ENCODE measurements at regions not wholly inside any gene's neighbourhood (a gene's known extent, or its start where the extent isn't known, plus 50 kb on each side); places are given as distances from the start of the nearest gene placed in this dataset.
"Not testable (repeated sequence)": the region's sequence is repeated elsewhere in the genome, so short reads cannot be mapped to it uniquely, and the experiment has no call there.

GRCh38 chr14:38696925-38697324 lies 406.1 kb downstream of the SEC23A start:
- DNase-seq = no peak

DNA sequence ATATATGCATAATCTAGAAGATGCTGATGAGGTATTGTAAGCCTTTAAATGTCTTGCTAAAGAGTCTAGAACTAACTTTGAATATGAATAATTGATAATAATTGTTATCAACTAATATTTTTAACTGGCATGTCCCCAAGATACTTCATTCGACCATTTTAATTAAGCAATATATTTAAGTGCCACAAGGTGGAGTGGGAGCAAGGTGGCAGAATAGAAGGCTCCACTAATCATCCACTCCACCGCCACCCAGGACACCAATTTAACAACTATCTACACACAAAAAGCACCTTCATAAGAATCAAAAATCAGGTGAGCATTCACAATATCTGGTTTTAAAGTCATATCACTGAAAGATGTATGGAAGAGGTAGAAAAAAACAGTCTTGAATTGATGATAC lies 409.6 kb downstream of the SEC23A start:
- no peak for DNase-seq

- DNase-seq = no peak
Observed at GRCh38 chr14:38669027-38669426, 413.1 kb upstream of the CLEC14A start.

DNA sequence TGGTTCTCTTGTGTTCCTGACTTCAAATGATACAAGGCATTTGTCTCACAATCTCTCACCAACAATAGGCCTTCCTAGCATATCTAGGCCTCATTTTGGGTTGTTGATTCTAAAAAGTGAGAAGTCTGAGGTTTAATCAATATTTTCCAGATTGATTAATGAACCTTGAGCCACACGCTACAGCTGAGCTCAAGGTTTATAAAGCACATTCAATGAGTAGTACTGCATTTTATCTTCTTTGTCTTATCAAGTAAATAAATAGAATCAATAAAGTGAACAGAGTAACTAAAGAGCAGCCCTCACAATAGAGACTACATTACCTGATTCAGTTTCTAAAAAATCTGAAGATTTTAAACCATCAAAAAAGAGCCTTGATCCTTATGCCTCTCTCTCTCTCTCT lies 407.5 kb upstream of the CLEC14A start:
- DNase-seq = no peak

DNA sequence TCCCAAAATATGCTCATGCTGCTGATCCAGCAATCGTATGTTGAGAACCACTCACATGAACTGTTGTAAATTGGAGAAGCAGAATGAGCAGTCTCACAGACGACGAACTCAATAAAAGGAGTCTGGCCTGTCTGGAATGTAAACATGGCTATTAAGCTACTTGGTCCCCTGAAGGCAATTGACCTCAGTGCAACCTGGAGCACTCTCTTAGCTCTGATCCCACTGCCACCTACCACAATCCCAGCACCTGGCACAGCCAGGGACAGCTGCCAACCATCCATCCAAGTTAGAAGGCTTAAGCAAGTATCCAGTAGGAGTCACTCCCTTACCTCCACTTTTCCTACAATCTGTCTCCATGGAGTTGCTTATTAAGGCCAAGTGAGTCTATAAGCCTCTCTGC lies 406.9 kb upstream of the CLEC14A start:
- no peak for DNase-seq

GRCh38 chr14:38646391-38646790 lies 390.5 kb upstream of the CLEC14A start:
- DNase-seq = peak; percentile 6

DNA sequence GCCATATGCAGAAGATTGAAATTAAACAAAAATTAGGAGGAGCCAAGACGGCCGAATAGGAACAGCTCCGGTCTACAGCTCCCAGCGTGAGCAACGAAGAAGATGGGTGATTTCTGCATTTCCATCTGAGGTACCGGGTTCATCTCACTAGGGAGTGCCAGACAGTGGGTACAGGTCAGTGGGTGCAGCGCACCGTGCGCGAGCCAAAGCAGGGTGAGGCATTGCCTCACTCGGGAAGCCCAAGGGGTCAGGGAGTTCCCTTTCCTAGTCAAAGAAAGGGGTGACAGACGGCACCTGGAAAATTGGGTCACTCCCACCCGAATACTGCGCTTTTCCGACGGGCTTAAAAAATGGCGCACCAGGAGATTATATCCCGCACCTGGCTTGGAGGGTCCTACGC lies 379.0 kb upstream of the CLEC14A start:
- DNase-seq = not testable (repeated sequence)

DNA sequence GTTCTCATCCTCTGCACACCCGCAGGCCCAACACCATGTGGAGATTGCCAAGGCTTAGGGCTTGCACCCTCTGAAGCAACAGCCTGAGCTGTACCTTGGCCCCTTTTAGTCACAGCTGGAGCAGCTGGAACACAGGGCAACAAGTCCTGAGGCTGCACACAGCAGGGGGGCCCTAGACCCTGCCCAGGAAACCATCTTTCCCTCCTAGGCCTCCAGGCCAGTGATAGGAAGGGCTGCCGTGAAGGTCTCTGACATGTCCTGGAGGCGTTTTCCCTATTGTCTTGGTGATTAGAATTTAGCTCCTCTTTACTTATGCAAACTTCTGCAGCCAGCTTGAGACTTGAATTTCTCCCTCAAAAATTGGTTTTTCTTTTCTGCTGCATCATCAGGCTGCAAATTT lies 373.5 kb upstream of the CLEC14A start:
- DNase-seq = no peak

- no peak for DNase-seq
Observed at GRCh38 chr14:38627163-38627562, 371.3 kb upstream of the CLEC14A start.

- no peak for DNase-seq
Observed at GRCh38 chr14:38623661-38624060, 367.8 kb upstream of the CLEC14A start.

GRCh38 chr14:38618514-38618913 lies 362.6 kb upstream of the CLEC14A start:
- no peak for DNase-seq

DNA sequence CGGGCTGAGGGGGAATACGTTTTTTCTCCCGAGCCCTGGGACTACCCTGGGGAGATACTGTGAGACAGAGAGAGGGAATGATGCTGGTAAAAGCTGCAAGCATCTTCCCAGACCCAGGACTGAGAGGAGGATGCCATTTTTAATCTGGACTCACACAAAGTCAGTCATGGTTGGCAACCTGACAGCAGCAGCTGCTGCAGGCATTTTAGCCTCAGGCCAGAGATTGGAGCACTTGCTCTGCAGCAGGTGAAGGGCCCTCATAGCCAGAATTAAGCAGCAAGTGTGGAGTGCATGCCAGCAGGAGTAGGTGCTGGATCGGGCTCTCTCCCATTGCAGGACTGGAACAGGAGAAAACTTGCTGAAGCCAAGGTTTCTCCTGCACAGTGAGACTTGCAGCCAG lies 361.1 kb upstream of the CLEC14A start:
- peak; percentile 41 for DNase-seq

DNA sequence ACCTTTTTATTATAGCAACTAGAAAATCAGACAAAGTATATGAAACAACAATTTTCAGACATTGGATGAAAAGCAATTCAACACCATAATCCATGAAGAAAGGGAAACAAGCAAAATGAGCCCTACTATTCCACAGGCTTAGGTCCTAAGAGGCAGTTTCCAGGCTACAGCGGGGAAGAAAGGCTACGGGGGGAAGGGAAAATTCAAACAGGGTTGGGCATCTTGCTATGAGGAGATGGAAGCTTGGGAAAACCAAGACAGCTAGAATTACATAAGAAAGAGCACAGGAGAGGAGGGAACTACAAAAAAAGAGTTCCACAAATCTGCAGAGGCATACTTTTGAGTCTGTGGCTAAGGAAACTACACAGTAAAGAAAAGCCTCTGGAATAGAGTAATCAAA lies 356.0 kb upstream of the CLEC14A start:
- DNase-seq = no peak

DNA sequence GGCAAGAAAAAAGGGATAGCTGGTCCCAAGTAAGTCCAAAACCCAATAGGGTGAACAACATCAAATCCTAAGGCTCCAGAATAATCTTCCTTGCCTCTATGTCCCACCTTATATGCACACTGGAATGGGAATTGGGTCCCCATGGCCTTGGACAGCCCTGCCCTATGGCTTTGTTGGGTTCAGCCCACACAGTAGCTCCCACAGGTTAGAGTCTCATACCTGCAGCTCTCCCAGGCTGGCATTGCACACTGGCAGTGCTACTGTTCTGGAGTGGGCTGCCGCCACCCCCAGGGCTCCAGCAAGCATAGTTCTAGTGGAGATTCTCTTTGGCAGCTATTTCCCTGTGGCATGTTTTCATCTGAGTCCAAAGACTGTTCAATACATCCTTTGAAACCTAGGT lies 352.4 kb upstream of the CLEC14A start:
- DNase-seq = no peak

DNA sequence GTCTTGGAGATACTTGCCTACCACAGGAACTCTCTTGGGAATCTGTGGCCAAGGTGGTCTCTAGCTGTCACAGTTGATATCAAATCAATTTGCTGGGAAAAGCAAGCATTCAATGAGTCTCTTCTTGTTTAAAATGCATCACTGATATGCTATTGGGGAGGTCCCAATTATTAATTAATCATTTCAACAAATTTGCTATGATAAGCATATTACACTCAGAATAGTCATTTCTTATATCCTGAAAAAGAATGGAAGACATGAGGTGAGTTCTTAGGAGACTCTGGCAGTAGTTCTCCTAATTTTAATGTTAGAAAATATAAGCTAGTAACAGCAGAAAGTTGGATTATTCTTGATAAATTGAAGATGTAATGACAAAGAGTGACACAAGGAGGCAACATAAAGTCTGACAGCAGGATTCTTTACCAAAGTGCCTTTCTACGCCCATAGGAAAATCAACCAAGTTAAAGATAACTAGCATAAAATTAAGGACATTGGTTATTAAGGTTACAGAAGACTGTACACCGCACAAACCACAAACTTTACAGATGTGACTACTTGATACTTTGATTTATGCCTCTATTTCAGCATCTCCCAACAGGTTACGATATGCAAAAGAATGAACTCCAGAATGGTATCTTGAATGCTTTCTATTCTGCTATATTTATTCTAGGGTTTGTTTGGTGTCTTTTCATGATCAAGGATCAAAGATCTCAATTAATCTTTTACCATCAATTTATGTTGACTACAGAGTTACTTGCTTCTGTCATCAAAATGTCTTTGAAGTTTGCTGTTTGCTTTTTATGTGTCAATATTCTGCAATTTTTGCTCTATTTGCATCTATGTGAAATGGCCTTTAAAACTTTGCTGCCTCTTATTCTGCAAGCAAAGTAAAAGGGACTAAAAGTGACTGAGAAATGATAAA lies 349.6 kb upstream of the CLEC14A start:
- DNase-seq = no peak

DNA sequence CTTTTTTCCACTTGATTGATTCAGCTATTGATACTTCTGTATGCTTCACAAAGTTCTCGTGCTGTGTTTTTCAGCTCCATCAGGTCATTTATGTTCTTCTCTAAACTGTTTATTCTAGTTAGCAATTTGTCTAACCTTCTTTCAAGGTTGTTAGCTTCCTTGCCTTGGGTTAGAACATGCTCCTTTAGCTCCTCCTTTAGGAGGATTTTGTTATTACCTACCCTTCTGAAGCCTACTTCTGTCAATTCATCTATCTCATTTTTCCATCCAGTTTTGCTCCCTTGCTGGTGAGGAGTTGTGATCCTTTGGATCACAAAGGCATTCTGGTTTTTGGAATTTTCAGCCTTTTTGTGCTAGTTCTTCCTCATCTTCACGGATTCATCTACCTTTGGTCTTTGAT lies 344.7 kb upstream of the CLEC14A start:
- DNase-seq = not testable (repeated sequence)

DNA sequence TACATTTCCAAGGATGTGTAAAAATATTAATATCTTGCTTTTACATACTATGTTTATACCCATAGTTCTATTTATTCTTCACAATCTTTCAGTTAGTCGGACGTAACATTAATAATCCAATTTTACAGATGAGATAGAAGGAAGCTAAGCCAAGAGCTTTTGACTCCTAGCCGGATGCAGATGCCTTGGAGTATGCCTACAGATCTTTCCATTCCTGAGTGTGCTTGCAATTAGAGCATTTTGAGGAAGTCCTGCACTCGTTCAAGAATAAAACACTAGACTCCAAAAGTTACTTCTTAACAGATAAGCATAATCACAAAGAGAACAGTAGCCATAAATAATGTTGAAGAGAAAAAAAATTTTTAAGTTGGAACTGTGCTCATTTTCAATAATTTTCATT lies 337.6 kb upstream of the CLEC14A start:
- no peak for DNase-seq

DNA sequence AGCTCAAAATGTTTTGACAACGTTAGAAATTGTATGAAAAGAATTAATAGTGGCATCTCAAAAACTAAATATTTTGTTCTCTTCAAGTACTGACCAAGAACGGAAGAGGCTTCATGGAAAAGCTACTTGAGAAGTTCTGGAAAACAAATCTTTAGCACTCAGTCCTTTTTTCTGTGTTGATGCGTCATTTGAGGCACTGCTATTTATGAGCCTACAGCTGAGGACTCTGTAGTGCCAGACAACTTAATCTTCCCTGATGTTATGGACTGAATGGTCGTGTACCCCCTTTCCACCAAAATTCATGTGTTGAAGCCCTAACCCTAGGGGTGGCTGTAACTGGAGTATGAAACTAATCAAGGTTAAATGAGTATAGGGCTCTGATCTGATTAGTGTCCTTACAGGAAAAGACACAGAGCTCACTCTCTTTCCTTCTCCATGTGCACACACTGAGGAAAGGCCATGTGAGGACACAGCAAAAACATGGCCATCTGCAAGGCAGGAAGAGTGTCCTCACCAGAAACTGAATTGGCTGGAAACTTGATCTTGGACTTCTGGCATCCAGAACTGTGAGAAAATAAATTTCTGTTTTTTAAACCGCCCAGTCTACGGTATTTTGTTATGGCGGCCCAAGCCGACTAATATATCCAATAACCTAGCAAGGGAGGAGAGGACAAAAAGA lies 337.0 kb upstream of the CLEC14A start:
- no peak for DNase-seq

- DNase-seq = no peak
Observed at GRCh38 chr14:38589747-38590350, 334.0 kb upstream of the CLEC14A start.

DNA sequence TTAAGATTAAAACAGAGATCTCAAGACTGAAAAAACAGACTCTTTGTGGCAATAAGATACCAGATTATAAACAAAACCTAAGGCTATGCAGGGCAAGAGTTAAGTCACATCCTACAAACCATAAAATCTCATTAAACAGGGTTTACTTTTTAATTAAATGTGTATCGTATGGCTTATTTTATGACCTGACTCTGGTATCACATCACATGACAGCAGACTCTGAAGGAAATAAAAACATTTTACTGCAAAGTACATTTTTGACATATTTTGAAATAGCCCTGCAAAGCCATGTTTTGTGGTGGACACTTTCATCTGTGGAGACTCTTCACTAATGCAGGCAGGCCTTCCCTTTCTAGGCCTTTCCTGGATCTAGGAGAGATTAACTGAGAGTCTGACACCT lies 327.6 kb upstream of the CLEC14A start:
- no peak for DNase-seq

DNA sequence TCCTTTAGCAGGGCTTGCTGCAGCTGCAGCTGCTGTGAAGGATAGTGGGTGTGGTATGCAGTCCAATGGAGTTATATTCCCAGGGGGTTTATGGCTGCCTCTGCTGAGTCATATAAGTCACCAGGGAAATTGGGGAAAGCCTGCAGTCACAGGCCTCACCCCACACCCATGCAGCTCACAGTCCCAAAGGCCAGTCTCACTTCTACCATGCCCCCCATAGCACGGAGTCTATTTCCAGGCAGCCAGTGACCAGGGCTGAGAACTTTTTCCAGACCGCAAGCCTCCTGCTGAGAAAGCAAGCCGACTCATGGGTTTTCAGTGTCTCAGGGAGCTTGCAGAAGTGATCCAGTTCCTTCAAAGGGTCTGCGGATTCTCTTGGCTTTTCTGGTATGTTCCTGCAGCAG lies 322.4 kb upstream of the CLEC14A start:
- no peak for DNase-seq

DNA sequence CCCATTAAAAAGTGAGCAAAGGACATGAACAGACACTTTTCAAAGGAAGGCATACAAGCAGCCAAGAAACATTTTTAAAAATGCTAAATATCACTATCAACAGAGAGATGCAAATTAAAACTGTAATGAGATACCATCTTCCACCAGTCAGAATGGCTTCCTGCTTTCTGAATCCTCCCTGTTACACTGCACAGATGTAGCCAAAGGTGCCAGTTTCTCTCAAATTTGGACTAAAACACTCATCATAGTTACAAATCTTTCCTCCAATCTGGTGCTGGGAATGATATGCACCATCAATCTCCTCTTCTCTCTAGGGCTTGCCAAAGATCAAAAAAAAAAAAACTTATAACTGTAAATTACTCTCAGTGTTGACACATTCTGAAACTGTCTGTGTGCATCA lies 311.8 kb upstream of the CLEC14A start:
- no peak for DNase-seq

GRCh38 chr14:38561657-38562056 lies 305.8 kb upstream of the CLEC14A start:
- no peak for DNase-seq

DNA sequence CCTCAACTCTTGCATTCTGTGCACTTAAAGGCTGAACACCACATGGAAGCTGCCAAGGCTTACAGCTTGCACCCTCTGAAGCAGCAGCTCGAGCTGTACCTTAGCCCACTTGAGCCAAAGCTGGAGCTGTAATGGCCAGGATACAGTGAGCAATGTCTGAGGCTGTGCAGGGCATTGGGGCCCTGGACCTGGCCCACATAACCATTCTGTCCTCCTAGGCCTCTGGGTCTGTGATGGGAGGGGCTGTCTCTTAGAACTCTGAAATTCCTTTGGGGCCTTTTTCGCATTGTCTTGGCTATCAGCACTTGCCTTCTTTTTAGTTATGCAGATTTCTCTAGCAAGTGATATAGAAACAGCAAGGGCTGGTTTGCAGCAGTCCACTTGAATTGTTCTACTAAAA lies 303.8 kb upstream of the CLEC14A start:
- no peak for DNase-seq
